ENCODE measurements at regions not wholly inside any gene's neighbourhood (a gene's known extent, or its start where the extent isn't known, plus 50 kb on each side); places are given as distances from the start of the nearest gene placed in this dataset.
"Not testable (repeated sequence)": the region's sequence is repeated elsewhere in the genome, so short reads cannot be mapped to it uniquely, and the experiment has no call there.

DNA sequence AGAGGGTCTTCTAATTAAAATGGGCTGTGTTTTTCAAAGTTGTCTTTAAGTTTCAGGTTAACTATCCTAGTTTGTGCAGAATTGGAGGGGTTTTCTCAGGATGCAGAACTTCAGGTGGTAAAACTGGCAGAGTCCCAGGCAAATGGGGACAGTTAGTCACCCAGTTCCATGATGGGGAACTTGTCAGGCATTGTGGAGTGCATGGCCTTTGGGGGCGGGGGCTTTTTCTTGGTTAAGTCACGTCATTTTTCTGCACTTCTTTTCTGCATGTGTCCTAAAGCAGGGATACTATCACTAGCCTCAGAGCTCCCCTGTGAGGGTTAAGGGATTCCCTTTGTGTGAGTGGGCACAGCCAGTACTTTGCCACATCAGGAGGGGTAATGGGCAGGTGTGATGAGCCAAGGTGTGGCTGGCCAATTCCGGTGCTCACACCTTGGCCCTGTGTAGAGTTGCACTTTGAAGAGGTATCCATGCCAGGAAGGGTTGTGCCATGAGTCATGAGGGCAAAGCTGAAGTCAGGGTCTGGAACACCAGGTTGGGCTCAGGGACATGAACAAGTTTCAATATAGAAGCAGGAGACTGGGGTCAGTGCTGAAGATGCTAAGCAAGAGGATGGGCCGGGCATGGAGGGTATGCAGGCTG is 126.0 kb upstream of the RREB1 start:
- TF ChIP-seq, protein P1, sequence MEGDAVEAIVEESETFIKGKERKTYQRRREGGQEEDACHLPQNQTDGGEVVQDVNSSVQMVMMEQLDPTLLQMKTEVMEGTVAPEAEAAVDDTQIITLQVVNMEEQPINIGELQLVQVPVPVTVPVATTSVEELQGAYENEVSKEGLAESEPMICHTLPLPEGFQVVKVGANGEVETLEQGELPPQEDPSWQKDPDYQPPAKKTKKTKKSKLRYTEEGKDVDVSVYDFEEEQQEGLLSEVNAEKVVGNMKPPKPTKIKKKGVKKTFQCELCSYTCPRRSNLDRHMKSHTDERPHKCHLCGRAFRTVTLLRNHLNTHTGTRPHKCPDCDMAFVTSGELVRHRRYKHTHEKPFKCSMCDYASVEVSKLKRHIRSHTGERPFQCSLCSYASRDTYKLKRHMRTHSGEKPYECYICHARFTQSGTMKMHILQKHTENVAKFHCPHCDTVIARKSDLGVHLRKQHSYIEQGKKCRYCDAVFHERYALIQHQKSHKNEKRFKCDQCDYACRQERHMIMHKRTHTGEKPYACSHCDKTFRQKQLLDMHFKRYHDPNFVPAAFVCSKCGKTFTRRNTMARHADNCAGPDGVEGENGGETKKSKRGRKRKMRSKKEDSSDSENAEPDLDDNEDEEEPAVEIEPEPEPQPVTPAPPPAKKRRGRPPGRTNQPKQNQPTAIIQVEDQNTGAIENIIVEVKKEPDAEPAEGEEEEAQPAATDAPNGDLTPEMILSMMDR (conservative IDR thresholded peaks at IDR 0.05; ENCODE audit: low read depth, low read length), result no peak
- no peak for DNase-seq (ENCODE audit: low read depth)
- H3K4me3 ChIP-seq (ENCODE audit: low read depth, low read length), result no peak overlapping the region

DNA sequence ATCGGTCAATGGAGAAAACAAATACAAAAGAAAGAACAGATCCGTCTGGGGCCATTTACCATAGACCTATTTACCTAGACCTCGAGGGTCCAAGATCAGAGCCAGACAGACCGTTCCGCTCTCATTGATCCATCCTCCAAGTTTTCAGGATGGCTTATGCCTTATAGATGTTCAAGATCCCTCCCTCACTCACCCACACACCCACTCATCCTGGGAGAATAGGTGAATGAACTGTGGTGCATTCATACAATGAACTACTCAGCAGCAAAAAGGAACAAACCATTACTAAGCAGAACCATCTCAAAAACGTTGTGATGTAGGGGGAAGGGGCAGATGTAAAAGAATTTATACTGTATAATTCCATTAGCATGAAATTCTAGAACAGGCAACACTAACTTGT is 125.1 kb upstream of the RREB1 start:
- H3K4me3 ChIP-seq (ENCODE audit: low read depth, low read length), result no peak overlapping the region
- DNase-seq (ENCODE audit: low read depth), result no peak
- TF ChIP-seq, protein P1 (conservative IDR thresholded peaks at IDR 0.05; ENCODE audit: low read depth, low read length), result no peak

DNA sequence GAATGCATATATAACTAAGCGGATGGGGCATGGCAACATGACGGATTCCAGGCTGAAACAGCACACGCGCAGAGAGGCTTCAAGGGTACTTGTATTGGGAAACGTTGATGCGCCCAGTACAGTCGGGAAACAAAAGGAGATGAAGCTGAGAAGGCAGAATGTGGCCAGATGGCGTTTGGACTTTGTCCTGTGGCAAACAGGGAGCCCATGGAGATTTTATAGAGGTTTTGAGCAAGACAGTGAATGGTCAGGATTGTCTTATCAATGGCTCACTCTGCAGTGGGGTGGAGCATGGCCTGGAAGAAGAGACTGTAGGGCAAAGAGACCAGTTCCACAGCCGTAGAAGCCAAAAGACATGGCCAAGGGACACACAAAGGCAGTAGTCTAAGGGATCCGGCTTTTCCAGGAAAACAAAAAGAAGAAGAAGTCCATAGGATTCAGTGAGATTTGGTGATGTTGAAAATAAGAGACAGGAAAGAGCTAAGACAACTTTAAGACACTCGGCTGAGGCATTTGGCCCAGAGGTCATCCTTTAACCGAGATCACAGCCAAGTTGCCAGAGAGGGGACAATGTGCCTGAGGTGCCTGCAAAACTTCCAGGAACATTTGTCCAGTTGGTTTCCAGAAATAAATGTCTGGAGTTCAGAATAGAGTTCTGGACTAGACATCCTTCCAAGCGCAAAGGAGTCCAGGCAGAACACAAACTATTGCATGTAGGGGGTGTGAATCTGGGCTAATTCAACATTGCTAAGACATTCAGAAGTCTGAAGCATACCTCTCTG is 123.0 kb upstream of the RREB1 start:
- TF ChIP-seq, protein P1 (conservative IDR thresholded peaks at IDR 0.05; ENCODE audit: low read depth, low read length), result no peak
- H3K4me3 ChIP-seq (ENCODE audit: low read depth, low read length), result no peak overlapping the region
- no peak for DNase-seq (ENCODE audit: low read depth)

DNA sequence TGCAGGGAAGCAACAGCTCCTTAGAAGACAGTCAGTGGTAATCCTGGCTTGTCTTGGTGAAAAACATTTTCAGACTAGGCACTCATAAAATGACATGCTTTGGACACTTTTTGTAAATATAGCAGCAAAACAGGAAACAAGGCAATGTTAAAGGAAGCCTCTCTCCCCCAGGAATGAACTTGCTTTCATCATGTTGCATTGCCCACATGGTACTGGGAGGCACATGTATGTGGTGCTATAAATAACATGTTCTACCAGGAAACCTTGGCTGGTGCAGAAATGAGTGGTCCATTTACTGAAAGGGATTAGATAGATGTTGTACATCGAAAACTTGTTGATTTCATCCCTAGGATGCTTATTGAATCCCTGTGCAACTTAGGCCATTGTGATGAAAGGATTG is 121.4 kb upstream of the RREB1 start:
- TF ChIP-seq, protein P1 (conservative IDR thresholded peaks at IDR 0.05; ENCODE audit: low read depth, low read length), result no peak
- no peak overlapping the region for H3K4me3 ChIP-seq (ENCODE audit: low read depth, low read length)
- no peak for DNase-seq (ENCODE audit: low read depth)

DNA sequence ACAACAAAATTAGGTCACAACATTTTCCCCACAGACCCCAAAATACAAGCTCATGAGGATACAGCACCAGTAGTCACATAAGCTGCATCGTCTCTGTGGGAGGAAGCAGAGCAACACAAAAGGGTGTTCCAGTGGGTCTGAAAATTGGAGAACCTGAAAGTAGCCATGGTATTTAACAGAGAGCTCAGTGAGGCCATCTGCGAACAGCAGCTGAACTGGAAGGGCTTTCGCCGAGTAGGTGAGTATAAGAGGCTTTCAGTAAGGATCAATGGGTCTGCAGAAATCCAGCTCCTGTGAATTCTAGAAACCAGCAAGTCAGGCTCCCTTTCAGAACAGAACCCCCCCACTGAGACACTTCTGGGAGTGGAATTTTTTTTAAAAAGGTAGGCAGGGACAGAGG is 120.0 kb upstream of the RREB1 start:
- TF ChIP-seq, protein P1 (conservative IDR thresholded peaks at IDR 0.05; ENCODE audit: low read depth, low read length), result no peak
- no peak for DNase-seq (ENCODE audit: low read depth)
- no peak overlapping the region for H3K4me3 ChIP-seq (ENCODE audit: low read depth, low read length)

DNA sequence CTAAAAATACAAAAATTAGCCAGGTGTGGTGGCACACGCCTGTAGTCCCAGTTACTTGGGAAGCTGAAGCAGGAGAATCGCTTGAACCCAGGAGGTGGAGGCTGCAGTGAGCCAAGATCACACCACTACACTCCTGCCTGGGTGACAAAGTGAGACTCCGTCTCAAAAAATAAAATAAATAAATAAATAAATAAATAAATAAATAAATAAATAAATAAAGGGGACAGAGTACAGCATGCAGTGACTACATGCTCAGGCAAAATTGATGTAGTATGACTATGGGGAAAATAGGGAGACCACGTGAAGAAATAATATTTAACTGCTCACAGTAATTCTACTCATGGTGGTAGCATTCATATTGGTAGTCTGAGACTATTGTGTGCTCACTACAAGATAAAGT is 117.7 kb upstream of the RREB1 start:
- DNase-seq (ENCODE audit: low read depth); H3K4me3 ChIP-seq (ENCODE audit: low read depth, low read length): not testable (repeated sequence)

DNA sequence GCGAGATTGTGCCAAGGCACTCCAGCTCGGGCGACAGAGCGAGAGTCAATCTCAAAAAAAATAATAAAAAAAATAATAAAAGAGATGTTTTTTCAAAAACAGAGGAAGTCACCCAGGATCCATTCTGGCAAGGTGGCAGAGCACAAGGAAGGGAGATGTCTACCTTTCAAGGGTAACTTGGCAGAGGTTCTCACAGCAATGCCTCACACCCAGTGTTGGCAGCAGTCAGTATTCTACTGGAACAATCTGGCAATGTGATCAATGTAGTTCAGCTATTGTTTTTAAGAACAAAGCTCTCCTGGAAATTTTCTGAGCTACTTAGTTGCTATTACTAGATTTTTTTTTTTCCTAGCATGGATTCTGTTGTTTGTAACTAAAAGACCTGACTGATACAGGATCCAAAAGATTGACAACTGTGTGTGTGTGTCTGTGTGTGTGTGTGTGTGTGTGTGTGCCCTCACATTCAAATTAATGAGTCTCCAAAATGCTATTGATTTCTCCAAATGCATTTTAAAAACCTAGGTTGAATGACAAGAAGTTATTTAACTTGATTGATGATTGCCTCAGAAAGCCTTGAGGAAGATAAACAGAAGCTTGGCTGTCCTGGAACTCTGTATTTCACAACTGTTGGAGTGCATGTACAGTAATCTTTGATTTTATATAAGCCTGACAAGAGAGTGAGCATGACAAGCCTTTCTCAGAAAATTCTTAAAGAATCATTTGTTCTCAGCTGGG is 114.1 kb upstream of the RREB1 start:
- TF ChIP-seq, protein P1 (conservative IDR thresholded peaks at IDR 0.05; ENCODE audit: low read depth, low read length), result no peak
- no peak overlapping the region for H3K4me3 ChIP-seq (ENCODE audit: low read depth, low read length)
- DNase-seq (ENCODE audit: low read depth), result no peak

Data from epithelial cell of proximal tubule (primary cell).